ENCODE measurements at regions not wholly inside any gene's neighbourhood (a gene's known extent, or its start where the extent isn't known, plus 50 kb on each side); places are given as distances from the start of the nearest gene placed in this dataset.
"Not testable (repeated sequence)": the region's sequence is repeated elsewhere in the genome, so short reads cannot be mapped to it uniquely, and the experiment has no call there.

- no peak for ATAC-seq (ENCODE audit: low read depth)
- no peaks in the 10 kb centered on the region for H3K27me3 Mint-ChIP-seq
- no peak for DNase-seq
- no peak for TF ChIP-seq CTCF (IDR thresholded peaks at IDR 0.05)
- H3K9me3 Mint-ChIP-seq: peaks cover 4% of the 10 kb centered on the region
- intact Hi-C loops (cut with micrococcal nuclease): no loop called here
- H3K27ac Mint-ChIP-seq: no peak overlapping the region
- no peak overlapping the region for H3K4me3 Mint-ChIP-seq
- ChIA-PET POLR2A (no interaction called here), CTCF (no interaction called here)
- H3K36me3 Mint-ChIP-seq (ENCODE audit: low read depth): no peaks in the 10 kb centered on the region
- no peaks in the 10 kb centered on the region for H3K4me1 Mint-ChIP-seq
These were observed 187.1 kb downstream of the TFAP2B start for GRCh38 chr6:51005779-51006178.

GRCh38 chr6:51007237-51007636 lies 188.6 kb downstream of the TFAP2B start:
- H3K27ac Mint-ChIP-seq: no peak overlapping the region
- H3K4me1 Mint-ChIP-seq: no peaks in the 10 kb centered on the region
- no peak for DNase-seq
- TF ChIP-seq CTCF (IDR thresholded peaks at IDR 0.05): no peak
- ChIA-PET POLR2A (no interaction called here), CTCF (no interaction called here)
- no peaks in the 10 kb centered on the region for H3K36me3 Mint-ChIP-seq (ENCODE audit: low read depth)
- no peak overlapping the region for H3K4me3 Mint-ChIP-seq
- H3K9me3 Mint-ChIP-seq: peaks cover 4% of the 10 kb centered on the region
- no peaks in the 10 kb centered on the region for H3K27me3 Mint-ChIP-seq
- intact Hi-C loops (cut with micrococcal nuclease): no loop called here
- ATAC-seq (ENCODE audit: low read depth): no peak

GRCh38 chr6:51008693-51009092 lies 190.0 kb downstream of the TFAP2B start:
- H3K27ac Mint-ChIP-seq; CTCF ChIA-PET; H3K4me3 Mint-ChIP-seq; H3K27me3 Mint-ChIP-seq; ATAC-seq (ENCODE audit: low read depth); H3K9me3 Mint-ChIP-seq; H3K4me1 Mint-ChIP-seq; intact Hi-C loops (cut with micrococcal nuclease); DNase-seq; POLR2A ChIA-PET; H3K36me3 Mint-ChIP-seq (ENCODE audit: low read depth): not testable (repeated sequence)

- H3K9me3 Mint-ChIP-seq: peaks cover 4% of the 10 kb centered on the region
- ChIA-PET CTCF (no interaction called here), POLR2A (no interaction called here)
- intact Hi-C loops (cut with micrococcal nuclease): no loop called here
- H3K4me1 Mint-ChIP-seq: no peaks in the 10 kb centered on the region
- no peak for TF ChIP-seq CTCF (IDR thresholded peaks at IDR 0.05)
- no peaks in the 10 kb centered on the region for H3K27me3 Mint-ChIP-seq
- no peaks in the 10 kb centered on the region for H3K36me3 Mint-ChIP-seq (ENCODE audit: low read depth)
- ATAC-seq (ENCODE audit: low read depth) (no peak), DNase-seq (no peak)
- no peak overlapping the region for H3K4me3 Mint-ChIP-seq
- H3K27ac Mint-ChIP-seq: no peak overlapping the region
These were observed 194.7 kb downstream of the TFAP2B start for GRCh38 chr6:51013376-51013775.

- intact Hi-C loops (cut with micrococcal nuclease): no loop called here
- POLR2A ChIA-PET: no interaction called here
- no peaks in the 10 kb centered on the region for H3K36me3 Mint-ChIP-seq (ENCODE audit: low read depth)
These were observed 196.7 kb downstream of the TFAP2B start for GRCh38 chr6:51015394-51015793.

More at GRCh38 chr6:51015394-51015793, 196.7 kb downstream of the TFAP2B start:
- TF ChIP-seq CTCF (IDR thresholded peaks at IDR 0.05): no peak
- H3K4me1 Mint-ChIP-seq: no peaks in the 10 kb centered on the region
- H3K9me3 Mint-ChIP-seq: no peaks in the 10 kb centered on the region
- DNase-seq (no peak), ATAC-seq (ENCODE audit: low read depth) (no peak)
- no peak overlapping the region for H3K4me3 Mint-ChIP-seq
- H3K27me3 Mint-ChIP-seq: no peaks in the 10 kb centered on the region
- no peak overlapping the region for H3K27ac Mint-ChIP-seq
- CTCF ChIA-PET: no interaction called here
